Ectodermal cell (in vitro differentiated cells): ENCODE measurements at regions not wholly inside any gene's neighbourhood (a gene's known extent, or its start where the extent isn't known, plus 50 kb on each side); places are given as distances from the start of the nearest gene placed in this dataset.

Source experiments
- H3K27ac ChIP-seq: 2 replicates; pipeline ENCODE4 v1.7.0; 2013; ENCODE audit warnings: mild to moderate bottlenecking, low read depth, low read length; ENCODE audit not compliant: insufficient read depth, poor library complexity, severe bottlenecking
- H3K27me3 ChIP-seq: 2 replicates; pipeline ENCODE4 v1.7.0; 2013; ENCODE audit warnings: mild to moderate bottlenecking, low read length; ENCODE audit not compliant: insufficient read depth, control insufficient read depth, poor library complexity, severe bottlenecking
- H3K36me3 ChIP-seq: one replicate; pipeline ENCODE4 v1.7.0; 2013; ENCODE audit warnings: low read length; ENCODE audit not compliant: control insufficient read depth, insufficient read depth
- H3K4me1 ChIP-seq: one replicate; pipeline ENCODE4 v1.7.0; 2013; ENCODE audit warnings: low read length; ENCODE audit not compliant: control insufficient read depth, insufficient read depth
- H3K4me3 ChIP-seq: 2 replicates; pipeline ENCODE4 v1.7.0; 2013; ENCODE audit warnings: low read depth, low read length, control low read depth; ENCODE audit not compliant: insufficient read depth
- H3K9me3 ChIP-seq: 2 replicates; pipeline ENCODE4 v1.7.0; 2013; ENCODE audit warnings: mild to moderate bottlenecking, low read length, moderate library complexity; ENCODE audit not compliant: control insufficient read depth
- WGBS, 2 experiments: methylation state at CpG; one replicate each; pipeline ENCODE4 v1.1.7; 2013; ENCODE audit warnings: missing lambda C conversion rate in 2 of 2; 5-methylcytosine and 5-hydroxymethylcytosine counted together

GRCh38 chr1:31127266-31127665 is 61.7 kb upstream of the PUM1 start:
- H3K4me3 ChIP-seq: no peak overlapping the region
- peaks cover 8% of the 10 kb centered on the region for H3K4me1 ChIP-seq
- H3K9me3 ChIP-seq: no peaks in the 10 kb centered on the region
- H3K36me3 ChIP-seq: no peaks in the 10 kb centered on the region
- 90 to 92% methylated on average over 7 of the region's 7 CpGs for WGBS, 2 experiments
- no peaks in the 10 kb centered on the region for H3K27me3 ChIP-seq
- H3K27ac ChIP-seq: no peak overlapping the region

- Histone ChIP-seq H3K27ac (no peak overlapping the region), H3K27me3 (no peaks in the 10 kb centered on the region)
Observed at GRCh38 chr1:31122741-31123140, 57.2 kb upstream of the PUM1 start.

GRCh38 chr1:31122101-31122735 is 56.7 kb upstream of the PUM1 start:
- H3K4me1 ChIP-seq: peaks cover 14% of the 10 kb centered on the region
- H3K4me3 ChIP-seq: no peak overlapping the region
- peak overlapping the region; percentile 26 for H3K27ac ChIP-seq
- 72 to 78% methylated on average over 6 of the region's 6 CpGs for WGBS, 2 experiments
- no peaks in the 10 kb centered on the region for H3K27me3 ChIP-seq
- no peaks in the 10 kb centered on the region for H3K36me3 ChIP-seq
- H3K9me3 ChIP-seq: no peaks in the 10 kb centered on the region

More at GRCh38 chr1:31122741-31123140, 57.2 kb upstream of the PUM1 start:
- H3K4me1 ChIP-seq: peaks cover 14% of the 10 kb centered on the region
- no peaks in the 10 kb centered on the region for H3K9me3 ChIP-seq
- no peaks in the 10 kb centered on the region for H3K36me3 ChIP-seq
- H3K4me3 ChIP-seq: no peak overlapping the region
- WGBS, 2 experiments: 64 to 76% methylated on average over 6 to 8 of the region's 8 CpGs

- WGBS, 2 experiments: 94 to 96% methylated on average over 3 of the region's 3 CpGs
- no peaks in the 10 kb centered on the region for H3K9me3 ChIP-seq
- no peaks in the 10 kb centered on the region for H3K27me3 ChIP-seq
- H3K4me1 ChIP-seq: peaks cover 14% of the 10 kb centered on the region
- H3K27ac ChIP-seq: no peak overlapping the region
- no peak overlapping the region for H3K4me3 ChIP-seq
- no peaks in the 10 kb centered on the region for H3K36me3 ChIP-seq
Observed at GRCh38 chr1:31120783-31121180, 55.3 kb upstream of the PUM1 start.

- Histone ChIP-seq H3K4me1 (no peaks in the 10 kb centered on the region), H3K27ac (no peak overlapping the region), H3K36me3 (no peaks in the 10 kb centered on the region), H3K4me3 (no peak overlapping the region), H3K27me3 (no peaks in the 10 kb centered on the region), H3K9me3 (no peaks in the 10 kb centered on the region)
Observed at GRCh38 chr1:31116022-31116421, 50.5 kb upstream of the PUM1 start.
